ENCODE measurements at regions not wholly inside any gene's neighbourhood (a gene's known extent, or its start where the extent isn't known, plus 50 kb on each side); places are given as distances from the start of the nearest gene placed in this dataset.

DNA sequence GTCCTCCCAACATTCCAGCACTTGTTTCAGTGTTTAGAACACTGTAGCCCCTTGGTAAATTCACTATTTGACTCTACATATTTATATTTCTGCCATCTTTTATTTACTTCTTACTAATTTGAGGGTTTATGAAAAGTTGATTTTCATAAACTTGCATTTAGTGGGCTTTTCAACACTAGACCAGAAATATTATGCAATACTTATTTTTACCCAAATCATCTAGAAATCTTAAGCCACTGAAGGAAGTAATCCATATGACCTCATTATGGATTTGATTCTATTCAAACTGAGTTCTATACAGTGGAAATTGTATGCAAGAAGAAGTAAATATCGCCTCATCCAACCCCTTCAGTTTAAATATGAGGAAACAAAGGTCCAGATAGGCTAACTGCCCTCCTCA is 92.6 kb upstream of the VRK2 start:
- BruUV-seq (replicated peaks) = no TSS peak
- no peak overlapping the region for H3K4me2 ChIP-seq (ENCODE audit: low read depth, low read length)
- peak; percentile 64; the same call in 1 of the 2 replicates for TF ChIP-seq CEBPB (IDR thresholded peaks at IDR 0.05; ENCODE audit: borderline replicate concordance, low read depth, low read length)
- TF ChIP-seq PATZ1 (CRISPR knock-in tag; IDR thresholded peaks at IDR 0.05) = no peak
- CTCF ChIA-PET (ENCODE audit: low intra/inter-chr PET ratio, low total read pairs) = no interaction called here
- no peaks in the 10 kb centered on the region for H4K20me1 ChIP-seq (ENCODE audit: insufficient read depth, low read length)
- no peak overlapping the region for H3K9ac ChIP-seq (ENCODE audit: insufficient read depth, low read depth, low read length)
- H2AFZ ChIP-seq (ENCODE audit: low read length) = no peak overlapping the region
- H3K4me3 ChIP-seq (replicated peaks in 1 of 3; ENCODE audit: insufficient read depth in 1 of 3, low read depth in 2 of 3, low read length in 3 of 3) = no peak overlapping the region
- H3K27me3 ChIP-seq (ENCODE audit: control insufficient read depth in 1 of 2, insufficient read depth in 2 of 2, low read length in 2 of 2) = no peaks in the 10 kb centered on the region
- DNase-seq (ENCODE audit: low spot score) (no peak), ATAC-seq (no peak), FAIRE-seq (no peak)
- POLR2A ChIA-PET = no interaction called here
- no peak overlapping the region for H3K27ac ChIP-seq (ENCODE audit: extremely low read length, insufficient read depth, low read length)
- H3K4me1 ChIP-seq (ENCODE audit: insufficient read depth, low read length) = no peaks in the 10 kb centered on the region
- no peaks in the 10 kb centered on the region for H3K9me3 ChIP-seq (ENCODE audit: low read length)
- in situ Hi-C loops (cut with HindIII; ENCODE audit: extremely low pct_ligation_motif_present, low pct_unique_long_range_greater_than_20kb) = no loop called here
- intact Hi-C loops (cut with micrococcal nuclease; ENCODE audit: unreplicated experiment) = no loop called here
- WGBS (ENCODE audit: low lambda C conversion rate) = 5% methylated on average over 1 of the region's 1 CpG
- H3K36me3 ChIP-seq (replicated peaks in 1 of 2; ENCODE audit: control insufficient read depth in 1 of 2, insufficient read depth in 2 of 2, low read length in 2 of 2) = no peaks in the 10 kb centered on the region
- no peaks in the 10 kb centered on the region for H3K79me2 ChIP-seq (ENCODE audit: insufficient read depth, low read length)

DNA sequence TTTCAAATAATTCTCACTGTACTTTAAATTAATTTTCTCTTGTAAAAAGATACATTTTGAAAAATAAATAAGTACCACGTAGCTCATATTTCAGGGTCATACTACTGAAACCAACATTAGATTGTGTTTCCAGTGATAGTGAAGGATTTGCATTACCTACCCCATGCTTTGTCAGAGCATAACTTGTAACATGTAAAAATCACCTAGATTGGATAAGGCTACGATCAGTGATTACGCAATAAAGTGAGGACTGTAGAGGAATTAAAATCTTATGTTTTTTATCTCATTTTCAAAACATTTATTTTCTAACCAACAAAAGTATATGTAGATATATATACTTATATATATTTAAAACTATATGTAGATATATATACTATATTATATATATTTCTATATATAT is 89.4 kb upstream of the VRK2 start:
- Histone ChIP-seq H3K36me3 (replicated peaks in 1 of 2; ENCODE audit: control insufficient read depth in 1 of 2, insufficient read depth in 2 of 2, low read length in 2 of 2) (no peaks in the 10 kb centered on the region), H3K27ac (ENCODE audit: extremely low read length, insufficient read depth, low read length) (no peak overlapping the region), H3K9me3 (ENCODE audit: low read length) (no peaks in the 10 kb centered on the region), H3K9ac (ENCODE audit: insufficient read depth, low read depth, low read length) (no peak overlapping the region), H3K27me3 (ENCODE audit: control insufficient read depth in 1 of 2, insufficient read depth in 2 of 2, low read length in 2 of 2) (no peaks in the 10 kb centered on the region), H3K4me2 (ENCODE audit: low read depth, low read length) (no peak overlapping the region), H4K20me1 (ENCODE audit: insufficient read depth, low read length) (no peaks in the 10 kb centered on the region), H2AFZ (ENCODE audit: low read length) (no peak overlapping the region), H3K4me1 (ENCODE audit: insufficient read depth, low read length) (no peaks in the 10 kb centered on the region), H3K79me2 (ENCODE audit: insufficient read depth, low read length) (no peaks in the 10 kb centered on the region), H3K4me3 (replicated peaks in 1 of 3; ENCODE audit: insufficient read depth in 1 of 3, low read depth in 2 of 3, low read length in 3 of 3) (no peak overlapping the region)
- ChIA-PET POLR2A (no interaction called here), CTCF (ENCODE audit: low intra/inter-chr PET ratio, low total read pairs) (no interaction called here)
- in situ Hi-C loops (cut with HindIII; ENCODE audit: extremely low pct_ligation_motif_present, low pct_unique_long_range_greater_than_20kb) = no loop called here
- no peak for TF ChIP-seq ELF1 (CRISPR knock-in tag; IDR thresholded peaks at IDR 0.05)
- peak; percentile 28; the same call in 1 of the 2 replicates for TF ChIP-seq CEBPG (CRISPR knock-in tag; IDR thresholded peaks at IDR 0.05)
- TF ChIP-seq CEBPB (IDR thresholded peaks at IDR 0.05; ENCODE audit: borderline replicate concordance, low read depth, low read length) = peak; percentile 90
- TF ChIP-seq GPBP1L1 (CRISPR knock-in tag; IDR thresholded peaks at IDR 0.05) = no peak
- TF ChIP-seq ZBTB44 (CRISPR knock-in tag; IDR thresholded peaks at IDR 0.05) = no peak
- TF ChIP-seq, protein P1, sequence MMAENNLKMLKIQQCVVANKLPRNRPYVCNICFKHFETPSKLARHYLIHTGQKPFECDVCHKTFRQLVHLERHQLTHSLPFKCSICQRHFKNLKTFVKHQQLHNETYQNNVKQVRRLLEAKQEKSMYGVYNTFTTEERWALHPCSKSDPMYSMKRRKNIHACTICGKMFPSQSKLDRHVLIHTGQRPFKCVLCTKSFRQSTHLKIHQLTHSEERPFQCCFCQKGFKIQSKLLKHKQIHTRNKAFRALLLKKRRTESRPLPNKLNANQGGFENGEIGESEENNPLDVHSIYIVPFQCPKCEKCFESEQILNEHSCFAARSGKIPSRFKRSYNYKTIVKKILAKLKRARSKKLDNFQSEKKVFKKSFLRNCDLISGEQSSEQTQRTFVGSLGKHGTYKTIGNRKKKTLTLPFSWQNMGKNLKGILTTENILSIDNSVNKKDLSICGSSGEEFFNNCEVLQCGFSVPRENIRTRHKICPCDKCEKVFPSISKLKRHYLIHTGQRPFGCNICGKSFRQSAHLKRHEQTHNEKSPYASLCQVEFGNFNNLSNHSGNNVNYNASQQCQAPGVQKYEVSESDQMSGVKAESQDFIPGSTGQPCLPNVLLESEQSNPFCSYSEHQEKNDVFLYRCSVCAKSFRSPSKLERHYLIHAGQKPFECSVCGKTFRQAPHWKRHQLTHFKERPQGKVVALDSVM (CRISPR knock-in tag; IDR thresholded peaks at IDR 0.05) = no peak
- BruUV-seq (replicated peaks) = no TSS peak
- ATAC-seq (no peak), FAIRE-seq (no peak), DNase-seq (ENCODE audit: low spot score) (no peak)
- 50% methylated on average over 3 of the region's 3 CpGs for WGBS (ENCODE audit: low lambda C conversion rate)
- intact Hi-C loops (cut with micrococcal nuclease; ENCODE audit: unreplicated experiment) = no loop called here
